Astrocyte of the spinal cord (primary cell): ENCODE measurements at regions not wholly inside any gene's neighbourhood (a gene's known extent, or its start where the extent isn't known, plus 50 kb on each side); places are given as distances from the start of the nearest gene placed in this dataset.
A peak's percentile ranks its signal among the peaks of the same experiment; 100 is the strongest.
"Not testable (repeated sequence)": the region's sequence is repeated elsewhere in the genome, so short reads cannot be mapped to it uniquely, and the experiment has no call there.

Experiments
- DNase-seq: peaks from one replicate; pipeline ENCODE4 v3.0.0; 2011; ENCODE audit warnings: low read depth, low spot score
- H3K4me3 ChIP-seq: 2 replicates; pipeline ENCODE4 v1.5.1; 2011; ENCODE audit warnings: low read depth, mild to moderate bottlenecking, low read length, moderate library complexity
- in situ Hi-C: cut with HindIII; loops from 2 replicates; pipeline ENCODE4 v1.10.0; 2017; ENCODE audit warnings: low sequenced_read_pairs
- TF ChIP-seq, protein P1 (sequence below): IDR thresholded peaks from 2 replicates; pipeline ENCODE4 v1.5.1; 2012; ENCODE audit warnings: low read depth, mild to moderate bottlenecking, low read length, inconsistent platforms

DNA sequence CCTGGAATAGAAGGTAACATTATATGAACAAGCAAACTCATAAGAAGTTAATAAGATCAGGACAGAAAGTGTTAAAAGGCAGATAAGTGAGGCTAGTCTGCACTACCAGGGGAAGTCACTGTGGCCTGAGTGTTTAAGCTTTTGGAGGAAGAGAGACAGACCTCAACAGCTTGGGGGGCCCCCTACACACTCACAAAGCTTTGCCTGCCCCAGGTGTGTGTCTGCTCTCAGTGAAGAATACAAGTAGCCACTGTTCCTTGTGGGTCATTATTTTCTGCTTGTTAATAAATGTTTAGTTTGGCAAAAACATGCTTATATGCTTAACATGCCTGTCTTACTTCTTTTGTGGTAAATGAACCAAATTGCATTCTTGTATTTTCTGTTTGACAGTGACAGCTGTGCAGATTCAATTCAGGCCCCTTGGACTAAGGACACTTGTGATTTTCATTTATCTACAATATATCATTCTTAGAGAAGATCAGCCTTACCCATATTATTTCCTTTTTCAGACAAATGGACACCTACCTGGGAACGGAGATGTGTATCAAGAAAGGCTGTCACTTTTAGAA is 50.7 kb upstream of the C12orf71 start:
- TF ChIP-seq, protein P1, sequence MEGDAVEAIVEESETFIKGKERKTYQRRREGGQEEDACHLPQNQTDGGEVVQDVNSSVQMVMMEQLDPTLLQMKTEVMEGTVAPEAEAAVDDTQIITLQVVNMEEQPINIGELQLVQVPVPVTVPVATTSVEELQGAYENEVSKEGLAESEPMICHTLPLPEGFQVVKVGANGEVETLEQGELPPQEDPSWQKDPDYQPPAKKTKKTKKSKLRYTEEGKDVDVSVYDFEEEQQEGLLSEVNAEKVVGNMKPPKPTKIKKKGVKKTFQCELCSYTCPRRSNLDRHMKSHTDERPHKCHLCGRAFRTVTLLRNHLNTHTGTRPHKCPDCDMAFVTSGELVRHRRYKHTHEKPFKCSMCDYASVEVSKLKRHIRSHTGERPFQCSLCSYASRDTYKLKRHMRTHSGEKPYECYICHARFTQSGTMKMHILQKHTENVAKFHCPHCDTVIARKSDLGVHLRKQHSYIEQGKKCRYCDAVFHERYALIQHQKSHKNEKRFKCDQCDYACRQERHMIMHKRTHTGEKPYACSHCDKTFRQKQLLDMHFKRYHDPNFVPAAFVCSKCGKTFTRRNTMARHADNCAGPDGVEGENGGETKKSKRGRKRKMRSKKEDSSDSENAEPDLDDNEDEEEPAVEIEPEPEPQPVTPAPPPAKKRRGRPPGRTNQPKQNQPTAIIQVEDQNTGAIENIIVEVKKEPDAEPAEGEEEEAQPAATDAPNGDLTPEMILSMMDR, result no peak
- no peak overlapping the region for H3K4me3 ChIP-seq
- in situ Hi-C loops, result no loop called here
- no peak for DNase-seq

DNA sequence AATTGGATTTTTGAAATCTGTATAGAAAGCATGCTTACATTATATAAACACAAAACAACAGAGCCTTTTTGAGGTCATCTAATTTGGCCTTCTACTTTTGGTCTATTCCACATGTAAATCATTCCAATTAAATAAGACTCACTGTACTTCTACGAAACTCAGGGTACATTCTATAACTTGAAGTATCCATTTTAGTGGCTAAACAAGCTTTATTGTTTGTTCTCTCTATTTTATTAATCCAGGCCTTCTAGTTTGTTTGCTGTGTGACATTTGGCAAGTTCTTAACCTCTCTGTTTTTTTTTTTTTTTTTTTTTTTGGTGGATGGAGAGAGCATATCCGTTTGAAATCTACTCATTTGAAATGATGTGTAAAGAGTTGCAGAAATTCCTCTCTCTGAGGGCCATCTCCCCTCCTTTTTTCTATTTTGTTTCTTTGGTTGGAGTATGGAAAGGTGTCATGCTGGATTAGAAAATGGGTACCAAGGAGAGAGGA is 58.1 kb upstream of the C12orf71 start:
- H3K4me3 ChIP-seq, result no peak overlapping the region
- in situ Hi-C loops, result no loop called here
- TF ChIP-seq, protein P1, result no peak
- no peak for DNase-seq

DNA sequence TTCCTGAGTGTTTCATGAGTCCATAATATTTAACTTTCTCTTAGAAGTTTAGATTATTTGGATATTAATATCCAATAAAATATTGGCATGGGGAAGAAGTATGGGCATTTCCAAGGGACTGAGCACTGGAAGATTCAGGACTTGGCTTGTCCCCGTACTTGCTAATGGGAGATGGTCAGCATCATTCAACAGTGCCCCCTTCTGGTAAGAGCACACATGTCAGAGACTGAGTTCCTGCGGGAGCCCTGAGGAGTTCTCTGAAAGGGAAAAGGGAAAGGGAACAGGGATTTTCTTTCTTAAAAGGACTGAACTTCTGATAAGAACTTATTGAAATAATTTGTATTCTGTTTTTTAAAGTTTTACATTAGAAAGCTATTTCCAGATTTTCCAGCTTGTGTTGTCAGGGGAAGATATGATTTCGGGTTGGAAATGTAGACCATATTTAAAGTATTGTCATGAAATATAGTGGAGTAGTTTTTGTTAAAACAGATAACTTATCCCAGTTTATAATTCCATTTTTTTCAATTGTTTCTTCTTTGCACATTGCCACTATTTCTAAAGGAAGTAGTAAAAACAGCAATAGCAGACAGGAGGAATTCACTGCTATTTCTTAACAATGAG is 59.8 kb upstream of the C12orf71 start:
- no peak overlapping the region for H3K4me3 ChIP-seq
- in situ Hi-C loops, result no loop called here
- peak; percentile 77 for DNase-seq
- TF ChIP-seq, protein P1, result peak; percentile 89

- no peak overlapping the region for H3K4me3 ChIP-seq
- in situ Hi-C loops, result no loop called here
- peak; percentile 8 for DNase-seq
- TF ChIP-seq, protein P1, result no peak
These were observed 61.1 kb upstream of the C12orf71 start for GRCh38 chr12:27143256-27144069.

GRCh38 chr12:27145725-27146124 is 63.3 kb upstream of the C12orf71 start:
- H3K4me3 ChIP-seq, DNase-seq, in situ Hi-C loops: not testable (repeated sequence)

DNA sequence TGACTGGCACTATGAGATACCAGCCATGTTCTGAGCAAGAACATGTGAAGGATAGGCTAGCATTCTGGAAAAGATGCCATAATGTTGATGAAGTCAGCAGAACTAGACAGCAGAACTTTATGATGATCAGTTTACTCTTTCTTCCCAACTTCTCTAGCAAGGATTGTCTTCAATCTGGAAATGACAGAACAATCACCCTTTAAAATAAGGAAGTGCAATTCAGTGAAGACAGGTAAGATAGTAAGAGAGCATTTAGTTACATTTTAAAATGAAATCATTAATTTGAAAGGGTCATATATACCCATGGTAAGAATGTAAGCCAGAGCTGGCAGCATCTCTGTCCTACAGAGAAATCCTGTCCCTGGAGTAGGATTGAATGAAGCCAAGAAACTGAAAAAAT is 66.0 kb upstream of the C12orf71 start:
- TF ChIP-seq, protein P1, result no peak
- no peak for DNase-seq
- H3K4me3 ChIP-seq, result no peak overlapping the region
- in situ Hi-C loops, result no loop called here

DNA sequence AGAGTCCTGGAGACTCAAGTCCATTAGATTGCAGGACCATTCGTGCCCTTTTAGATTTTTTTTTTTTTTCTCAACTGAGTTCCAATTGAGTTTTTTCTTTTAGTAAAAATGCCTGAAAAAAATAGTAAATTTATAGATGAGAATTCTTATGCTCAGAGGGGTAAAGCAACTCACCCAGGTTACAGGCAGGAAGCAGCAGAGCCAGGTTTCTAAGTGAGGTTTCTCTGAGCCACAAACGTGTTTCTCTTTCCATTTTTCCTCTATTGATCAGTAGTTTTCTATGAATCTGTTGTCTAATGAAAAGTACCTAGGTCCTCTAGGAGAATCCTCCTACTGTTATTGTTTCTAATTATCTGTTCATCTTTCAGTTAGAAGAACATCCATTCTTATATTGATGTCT is 66.4 kb upstream of the C12orf71 start:
- in situ Hi-C loops, result no loop called here
- TF ChIP-seq, protein P1, result no peak
- DNase-seq, result no peak
- no peak overlapping the region for H3K4me3 ChIP-seq
